GM21825 (cell line): ENCODE measurements at regions not wholly inside any gene's neighbourhood (a gene's known extent, or its start where the extent isn't known, plus 50 kb on each side); places are given as distances from the start of the nearest gene placed in this dataset.
"Not testable (repeated sequence)": the region's sequence is repeated elsewhere in the genome, so short reads cannot be mapped to it uniquely, and the experiment has no call there.

Experiments used
- ATAC-seq: cut with Tn5 transposase; IDR thresholded peaks from one replicate; pipeline ENCODE4 v1.9.1; 2021; ENCODE audit warnings: mild to moderate bottlenecking, moderate library complexity; ENCODE audit not compliant: unreplicated experiment

DNA sequence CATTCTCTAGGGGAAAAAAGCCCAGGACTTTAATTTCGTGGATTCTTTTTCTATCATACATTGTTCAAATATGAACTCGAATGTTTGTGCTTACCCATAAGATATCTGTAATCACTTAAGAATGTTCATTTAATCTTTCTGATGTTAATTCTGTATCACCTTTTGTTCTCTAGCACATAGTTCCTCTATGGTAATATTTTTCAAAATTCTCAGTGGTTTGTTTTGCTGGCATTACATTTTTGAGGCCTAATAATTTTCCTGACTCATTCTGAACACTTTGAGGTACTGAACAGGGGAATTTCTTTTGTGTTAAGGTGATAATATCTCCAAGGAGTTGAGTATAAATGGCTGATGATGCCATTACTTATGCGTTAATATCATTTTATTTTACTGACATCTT is 490.7 kb upstream of the PITX2 start:
- no peak for ATAC-seq

DNA sequence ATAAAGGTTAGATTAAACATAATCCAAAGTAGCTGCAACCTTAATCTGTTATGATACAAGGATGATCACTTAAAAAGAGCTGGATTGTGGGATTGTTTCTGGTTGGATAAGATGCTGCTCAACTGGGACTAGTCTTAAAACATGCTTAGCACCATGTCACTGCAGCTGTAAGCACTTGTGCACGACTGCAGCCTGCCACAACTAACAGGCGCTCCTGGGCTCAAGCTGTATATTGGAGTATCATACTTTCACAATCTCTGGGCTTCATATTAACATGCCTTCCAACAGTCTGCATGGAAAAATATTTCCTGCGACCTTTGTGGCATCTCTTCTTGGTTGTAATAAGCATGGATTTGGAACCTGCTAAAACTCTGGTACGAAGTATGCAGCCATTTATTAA is 493.0 kb upstream of the PITX2 start:
- no peak for ATAC-seq

DNA sequence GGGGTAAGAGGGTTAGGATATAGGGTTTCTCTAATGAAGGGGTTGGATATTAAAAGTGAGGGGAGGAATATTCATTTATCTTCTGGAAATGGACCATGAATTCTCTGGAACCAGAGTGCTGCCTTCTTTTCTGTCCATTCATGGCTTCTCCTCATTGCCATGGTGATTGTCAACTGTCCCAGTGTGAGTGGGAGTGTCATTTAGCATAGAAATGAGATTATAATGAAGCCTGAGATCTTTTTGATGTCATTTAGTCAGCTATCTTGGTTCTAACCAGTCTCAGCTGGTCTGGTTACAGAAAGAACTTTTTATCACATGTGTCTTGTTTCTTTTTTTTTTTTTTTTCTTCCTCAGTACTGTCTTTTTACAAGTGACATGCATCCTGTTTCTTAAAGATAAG is 497.3 kb upstream of the PITX2 start:
- no peak for ATAC-seq

DNA sequence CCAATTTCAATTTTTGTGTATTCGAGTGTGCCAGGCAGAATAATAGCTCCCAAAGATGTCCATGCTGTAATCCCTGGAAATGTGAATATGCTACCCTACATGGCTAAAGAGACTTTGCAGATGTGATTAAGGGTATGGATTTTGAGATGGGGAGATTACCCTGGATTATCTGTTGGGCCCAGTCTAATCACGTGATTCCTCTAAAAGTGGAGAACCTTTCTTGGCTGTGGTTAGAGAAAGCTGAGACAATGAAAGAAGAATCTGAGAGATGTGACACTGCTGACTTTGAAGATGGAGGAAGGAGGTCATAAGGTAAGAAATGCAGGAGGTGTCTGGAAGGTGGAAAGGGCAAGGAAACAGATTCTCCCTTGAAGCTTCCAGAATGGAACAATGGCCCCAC is 503.5 kb upstream of the PITX2 start:
- ATAC-seq = no peak

DNA sequence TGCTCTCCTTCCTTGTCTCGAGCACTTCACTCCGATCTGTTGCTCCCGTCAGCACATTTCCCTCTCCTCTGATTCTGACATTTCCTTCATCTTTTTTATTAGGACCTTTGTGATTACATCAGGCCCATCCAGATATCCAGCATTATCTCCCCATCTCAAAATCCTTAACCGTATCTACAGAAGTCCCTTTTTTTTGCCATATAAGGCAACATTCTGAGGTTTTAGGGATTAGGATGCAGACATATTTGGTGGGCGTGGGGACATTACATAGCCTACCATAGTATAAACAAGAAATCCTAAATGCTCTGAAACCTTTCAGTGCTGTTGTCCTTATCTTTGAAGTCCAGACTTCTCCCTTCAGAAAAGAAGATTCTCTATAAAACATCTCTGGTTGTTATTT is 505.0 kb upstream of the PITX2 start:
- ATAC-seq = no peak

DNA sequence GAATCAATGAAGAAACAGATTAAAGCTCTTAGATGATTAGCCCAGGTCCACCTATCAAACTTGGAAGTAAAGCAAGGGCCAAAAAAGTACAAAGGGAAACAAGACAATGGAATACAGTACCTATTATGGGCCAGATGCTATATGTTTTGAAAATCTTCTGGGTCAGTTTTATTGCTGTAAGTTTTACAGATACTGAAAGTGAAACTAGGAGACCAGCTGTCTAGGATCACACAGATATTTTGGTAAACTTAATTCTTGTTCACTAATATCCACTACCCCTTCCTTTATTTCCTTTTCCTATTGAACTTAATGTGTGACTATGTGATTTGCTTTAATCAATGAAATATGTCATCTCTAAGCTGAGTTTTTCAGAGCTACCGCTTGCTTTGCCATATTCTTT is 505.4 kb upstream of the PITX2 start:
- ATAC-seq = no peak

DNA sequence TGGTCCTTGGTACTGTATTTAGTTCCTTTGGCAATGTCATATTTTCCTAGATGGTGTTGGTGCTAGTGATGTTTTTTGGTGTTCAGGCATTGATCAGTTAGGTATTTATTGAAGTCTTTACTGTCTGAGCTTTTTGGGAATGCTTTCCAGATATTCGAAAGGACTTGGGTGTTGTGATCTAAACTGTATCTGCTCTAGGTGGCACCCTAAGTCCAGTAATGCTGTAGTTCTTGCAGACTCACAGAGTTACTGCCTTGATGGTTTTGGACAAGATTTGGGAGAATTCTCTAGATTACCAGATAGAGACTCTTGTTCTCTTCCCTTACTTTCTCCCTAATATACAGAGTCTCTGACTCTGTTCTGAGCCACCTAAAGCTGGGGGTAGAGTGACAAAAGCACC is 513.6 kb upstream of the PITX2 start:
- ATAC-seq = no peak

DNA sequence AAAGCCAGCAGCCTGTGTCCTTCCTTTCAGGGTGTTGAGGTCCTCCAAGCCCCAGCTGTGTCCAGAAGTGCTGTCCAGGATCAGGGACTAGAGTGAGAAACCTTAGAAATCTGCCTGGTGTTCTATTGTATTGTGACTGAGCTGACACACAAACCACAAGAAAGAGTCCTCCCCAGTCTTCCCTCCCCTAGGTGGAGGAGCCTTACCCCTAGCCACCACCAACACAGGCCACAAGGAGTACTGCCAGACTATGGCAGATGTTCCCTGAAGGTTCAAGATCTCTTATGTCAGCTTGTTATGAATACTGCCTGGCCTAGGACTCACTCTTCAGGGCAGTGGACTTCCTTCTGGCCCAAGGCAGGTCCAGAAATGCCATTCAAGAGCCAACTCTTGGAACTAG is 514.1 kb upstream of the PITX2 start:
- no peak for ATAC-seq

DNA sequence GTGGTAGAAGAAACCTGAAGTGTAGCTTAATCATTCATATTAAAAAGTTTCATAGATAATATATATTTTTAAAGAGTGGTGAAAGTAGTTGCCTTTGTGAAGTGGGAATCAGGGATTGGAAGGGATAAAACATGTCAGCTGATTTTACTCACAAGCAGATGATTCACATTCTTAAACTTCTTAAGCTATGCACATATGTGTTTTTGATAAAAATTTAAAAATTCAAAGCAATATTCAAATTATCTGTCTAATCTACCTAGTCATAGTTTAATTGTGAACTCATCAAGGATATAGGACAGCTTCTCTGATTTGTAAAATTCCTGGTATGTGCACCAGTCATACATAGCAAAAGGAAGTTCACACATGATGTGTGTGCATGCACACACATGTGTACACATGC is 520.6 kb upstream of the PITX2 start:
- no peak for ATAC-seq

DNA sequence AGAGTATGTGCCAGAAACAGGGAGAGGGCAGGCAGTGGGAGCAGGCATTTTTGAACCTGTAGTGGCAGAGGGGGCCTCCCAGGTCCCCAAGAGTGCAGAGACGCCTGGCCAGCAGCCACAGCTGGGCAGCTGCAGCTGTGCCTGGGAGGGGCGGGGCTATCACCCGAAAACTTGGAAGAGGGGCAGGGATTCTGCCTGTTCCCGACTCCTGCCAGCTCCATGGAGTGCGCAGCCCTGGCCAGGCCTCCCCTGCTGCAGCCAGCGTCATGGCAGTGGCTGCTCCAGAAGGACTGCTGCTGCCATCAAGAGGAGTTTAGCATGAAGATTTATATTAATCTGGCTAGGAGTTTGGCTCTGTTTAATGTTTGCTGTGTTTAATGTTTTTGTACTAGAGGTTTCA is 532.1 kb upstream of the PITX2 start:
- ATAC-seq = no peak

DNA sequence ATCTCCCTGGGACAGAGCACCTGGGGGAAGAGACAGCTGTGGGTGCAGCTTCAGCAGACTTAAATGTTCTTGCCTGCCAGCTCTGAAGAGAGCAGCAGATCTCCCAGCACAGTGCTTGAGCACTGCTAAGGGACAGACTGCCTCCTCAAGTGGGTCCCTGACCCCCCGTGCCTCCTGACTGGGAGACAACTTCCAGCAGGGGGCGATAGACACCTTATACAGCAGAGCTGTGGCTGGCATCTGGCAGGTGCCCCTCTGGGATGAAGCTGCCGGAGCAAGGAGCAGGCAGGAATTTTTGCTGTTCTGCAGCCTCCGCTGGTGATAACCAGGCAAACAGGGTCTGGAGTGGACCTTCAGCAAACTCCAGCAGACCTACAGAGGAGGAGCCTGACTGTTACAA is 541.7 kb upstream of the PITX2 start:
- not testable (repeated sequence) for ATAC-seq

DNA sequence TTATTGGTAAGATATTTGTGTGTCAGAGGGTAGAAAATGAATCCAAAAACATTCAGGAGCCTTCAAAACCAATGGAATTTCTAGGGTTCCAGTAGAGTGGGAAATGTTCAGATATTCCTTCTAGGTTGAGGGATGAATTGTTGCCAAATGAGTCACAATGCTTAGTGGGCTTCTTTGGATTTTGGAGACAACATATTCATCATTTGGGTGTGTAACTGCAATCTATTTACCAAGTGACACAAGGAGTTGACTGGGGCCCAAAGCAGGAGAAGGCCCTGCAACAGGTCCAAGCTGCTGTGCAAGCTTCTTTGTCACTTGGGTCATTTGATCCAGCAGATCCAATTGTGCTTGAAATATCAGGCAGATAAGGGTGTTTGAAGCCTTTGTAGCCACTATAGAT is 551.5 kb upstream of the PITX2 start:
- no peak for ATAC-seq

DNA sequence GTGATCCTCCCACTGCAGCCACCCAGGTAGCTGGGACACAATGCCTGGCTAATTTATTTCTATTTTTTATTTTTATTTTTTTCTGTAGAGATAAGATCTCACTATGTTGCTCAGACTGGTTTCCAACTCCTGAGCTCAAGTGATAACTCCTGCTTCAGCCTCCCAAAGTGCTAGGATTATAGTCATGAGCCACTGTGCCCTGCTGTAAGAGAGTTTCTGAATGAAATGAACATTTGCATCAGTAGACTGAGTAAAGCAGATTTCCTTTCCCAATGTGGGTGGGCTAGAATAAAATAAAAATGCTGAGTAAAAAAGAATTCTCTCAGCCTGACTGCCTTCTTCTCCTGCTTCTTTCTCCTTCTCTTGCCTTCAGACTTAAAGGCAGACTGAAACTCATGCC is 555.4 kb upstream of the PITX2 start:
- no peak for ATAC-seq

DNA sequence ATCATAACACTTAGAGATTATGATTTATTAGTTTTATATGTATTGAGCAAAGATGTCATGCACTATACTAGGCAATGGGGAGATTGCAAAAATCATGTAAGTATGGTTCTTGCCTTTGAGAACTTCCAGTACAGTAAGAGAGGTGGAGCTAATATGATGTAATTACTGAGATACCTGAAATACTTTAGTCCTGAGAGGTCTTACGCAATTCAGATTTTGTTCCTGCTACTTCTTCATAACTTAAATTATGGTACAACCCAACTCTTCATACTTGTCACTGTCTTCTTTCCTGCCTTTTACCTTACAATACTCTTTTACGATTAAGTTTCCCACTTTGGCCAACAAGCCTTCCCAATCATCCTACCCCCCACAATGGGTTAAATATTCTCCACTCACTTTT is 564.2 kb upstream of the PITX2 start:
- no peak for ATAC-seq

DNA sequence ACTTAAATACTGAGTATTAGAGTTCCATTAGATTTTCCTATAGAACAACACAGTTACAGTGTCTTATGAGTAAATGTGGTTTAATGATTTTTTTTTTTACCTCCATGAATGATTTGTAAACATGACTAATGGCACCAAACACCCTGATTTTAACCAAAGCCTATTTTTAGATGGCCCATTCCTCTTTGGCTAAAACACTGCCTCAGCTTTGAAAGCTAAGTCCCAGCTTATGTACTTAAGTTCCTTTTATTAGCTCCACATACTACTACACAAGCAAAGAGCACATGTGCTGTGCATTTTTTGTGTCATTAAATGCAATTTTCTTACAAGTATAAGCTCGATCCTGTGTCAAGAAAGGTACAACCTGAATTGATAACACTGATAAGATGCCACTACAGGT is 575.6 kb upstream of the PITX2 start:
- ATAC-seq = no peak

DNA sequence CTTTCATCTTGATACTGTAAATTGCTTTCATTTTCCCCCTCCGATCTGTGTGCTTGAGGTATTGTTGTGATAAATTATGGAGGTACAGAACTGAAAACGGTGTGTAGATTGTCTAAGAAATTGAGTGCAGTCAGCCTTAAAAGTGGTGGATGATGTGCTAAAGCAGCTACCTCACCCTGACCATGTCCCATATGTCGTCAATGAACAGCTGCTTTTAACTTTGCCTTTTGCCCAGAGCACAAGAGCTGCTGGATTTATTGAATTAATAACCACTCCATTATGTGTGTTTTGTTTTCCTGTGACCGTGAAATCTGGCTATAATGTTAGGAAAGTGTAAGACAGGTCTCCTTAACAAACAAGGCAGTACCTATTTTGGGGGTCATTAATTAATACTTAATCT is 581.9 kb upstream of the PITX2 start:
- no peak for ATAC-seq

DNA sequence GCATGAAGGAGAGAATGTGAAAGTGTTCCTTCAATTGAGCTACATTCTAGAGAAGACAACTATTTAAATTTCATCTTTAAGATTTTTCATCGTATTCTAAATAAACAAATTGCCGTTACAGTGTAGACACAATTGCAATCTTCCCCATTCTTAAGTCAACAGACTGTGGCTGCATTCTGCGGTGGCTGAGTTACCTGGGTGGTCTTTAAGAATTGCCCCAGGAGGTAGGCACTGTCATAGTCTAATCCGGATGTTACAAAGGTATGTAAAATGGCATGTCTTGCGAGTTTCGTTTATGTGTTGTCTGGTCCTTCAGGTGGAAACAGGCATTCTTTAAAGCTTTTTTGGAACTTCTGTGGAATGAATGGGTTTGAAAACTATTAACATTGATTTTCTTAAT is 586.1 kb upstream of the PITX2 start:
- no peak for ATAC-seq

DNA sequence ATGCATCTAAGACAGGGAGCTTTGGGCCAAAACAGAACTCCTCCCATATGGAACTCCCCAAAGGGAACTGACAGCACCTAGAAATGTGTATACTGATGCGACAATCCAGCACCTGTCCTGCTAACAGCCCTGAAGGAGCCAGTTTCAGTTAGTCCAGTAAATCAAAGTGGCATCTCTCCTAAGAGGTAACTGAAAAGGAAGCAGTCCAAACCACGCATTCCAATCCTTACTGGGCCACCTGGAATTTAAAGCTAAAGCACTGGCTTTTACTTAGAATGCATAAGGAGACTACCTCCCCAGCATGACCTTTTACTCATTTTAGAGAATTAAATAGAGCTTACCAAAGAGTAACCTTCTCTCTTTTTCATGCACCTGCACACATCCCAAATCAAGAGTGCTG is 586.8 kb upstream of the PITX2 start:
- ATAC-seq = no peak

DNA sequence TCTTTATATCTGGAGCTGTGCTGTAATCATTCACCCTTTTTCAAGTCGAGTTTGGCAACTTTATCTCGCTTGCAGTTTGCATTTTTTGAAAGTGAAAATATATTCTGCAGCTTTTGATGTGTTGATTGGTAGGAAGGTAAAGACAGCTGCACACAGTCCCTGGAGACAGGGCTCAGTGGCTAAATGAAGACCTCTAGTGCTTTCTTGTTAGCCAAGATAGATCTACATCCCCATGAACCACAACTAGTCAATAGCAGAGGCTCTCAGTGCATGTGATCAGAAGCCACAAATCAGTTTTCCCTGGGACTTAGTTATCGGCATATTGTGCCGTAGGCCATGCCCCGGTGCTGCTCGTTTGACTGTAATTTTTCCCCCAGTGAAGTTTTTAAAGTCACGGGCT is 587.7 kb upstream of the PITX2 start:
- ATAC-seq = no peak

DNA sequence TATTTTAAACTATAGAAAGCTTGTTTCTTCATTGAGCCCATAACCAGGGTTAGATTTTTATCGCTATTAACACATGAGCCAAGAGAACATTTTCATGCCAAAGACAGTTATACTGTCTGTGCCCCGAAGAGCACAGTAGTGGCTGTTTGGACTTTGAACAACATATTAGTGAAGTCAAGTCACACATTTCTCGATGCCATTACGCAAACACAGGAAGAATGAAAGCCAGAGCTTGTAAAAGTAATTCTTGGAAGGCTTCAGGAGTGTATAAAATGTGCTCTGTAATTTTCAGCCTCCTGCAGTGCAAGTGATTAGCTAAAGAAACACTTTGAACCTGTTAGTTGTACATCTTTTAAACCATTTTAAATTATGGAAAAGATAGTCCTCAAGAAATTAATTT is 590.7 kb upstream of the PITX2 start:
- no peak for ATAC-seq

DNA sequence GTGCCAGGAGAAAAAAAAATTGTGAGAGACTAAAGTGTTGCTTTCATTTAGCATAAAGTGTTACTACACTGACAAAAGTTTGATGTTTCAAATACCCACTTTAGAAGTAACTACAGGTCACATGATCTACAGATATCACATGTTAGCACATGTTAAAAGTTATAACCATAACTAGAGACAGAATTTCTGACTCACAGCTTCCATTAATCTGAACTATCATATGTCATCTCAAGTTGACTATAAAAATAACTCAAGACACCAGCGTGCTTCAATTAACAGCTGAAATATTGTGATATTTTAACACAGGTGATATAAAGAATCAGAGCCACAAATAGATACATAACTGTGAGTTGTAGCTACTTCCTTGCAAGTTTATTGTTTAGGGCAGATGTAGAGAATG is 591.5 kb upstream of the PITX2 start:
- ATAC-seq = no peak

DNA sequence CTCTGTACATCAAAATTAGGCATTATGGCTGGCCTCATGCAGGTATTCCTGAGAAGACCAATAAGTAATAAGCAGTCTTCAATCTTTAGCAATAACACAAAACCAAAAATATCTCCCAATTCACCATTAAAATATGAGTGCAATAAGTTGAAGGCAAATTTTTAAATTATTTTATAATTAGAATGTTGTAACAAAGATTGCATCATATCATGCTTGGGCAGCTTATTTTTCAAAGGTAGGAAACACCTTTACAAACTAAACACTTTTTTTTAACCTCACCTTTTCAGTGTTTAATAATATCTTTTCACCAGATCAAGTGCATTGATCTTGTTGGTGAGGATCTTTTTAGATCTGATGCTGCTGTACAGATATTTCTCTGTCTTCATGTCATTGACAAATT is 592.9 kb upstream of the PITX2 start:
- ATAC-seq = no peak

DNA sequence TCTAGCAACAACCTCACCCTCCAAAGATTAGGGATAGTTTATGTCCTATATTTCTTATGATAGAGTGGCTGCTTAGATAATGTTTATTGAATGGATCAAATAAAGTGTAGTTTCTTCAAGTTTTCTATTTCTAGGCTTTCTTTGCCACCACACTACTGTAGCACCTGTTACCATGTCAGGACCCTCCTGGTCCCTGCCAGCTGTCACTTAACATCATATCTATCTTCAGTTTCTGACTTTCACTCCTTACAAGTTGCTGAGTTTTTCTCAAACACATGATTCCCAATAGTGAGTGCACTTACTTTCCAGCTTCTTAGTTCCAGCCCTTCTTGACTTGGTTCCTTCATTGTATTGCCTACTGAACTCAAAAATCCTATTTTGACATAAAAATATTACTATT is 593.9 kb upstream of the PITX2 start:
- no peak for ATAC-seq

DNA sequence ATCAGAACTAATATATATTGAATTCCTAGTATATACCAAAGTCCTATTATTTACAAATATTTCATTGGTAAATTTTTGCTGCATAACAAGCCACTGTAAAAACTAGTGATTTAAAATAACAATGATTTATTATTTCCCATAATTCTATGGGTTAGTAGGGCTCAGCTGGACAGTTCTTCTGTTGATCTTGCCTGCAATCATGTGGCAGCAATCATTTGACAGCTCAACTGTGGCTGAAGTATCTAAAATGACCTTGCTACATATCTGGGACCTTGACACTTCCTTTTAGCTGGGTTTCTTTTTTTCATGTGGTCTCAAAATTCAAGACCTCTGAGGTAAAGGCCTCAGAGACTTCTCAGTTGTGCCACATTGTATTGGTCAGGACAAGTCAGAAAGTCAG is 598.5 kb upstream of the PITX2 start:
- ATAC-seq = no peak
